ENCODE measurements at regions not wholly inside any gene's neighbourhood (a gene's known extent, or its start where the extent isn't known, plus 50 kb on each side); places are given as distances from the start of the nearest gene placed in this dataset.

GRCh38 chr2:49332415-49332814 is 178.1 kb upstream of the FSHR start:
- Histone ChIP-seq H3K27ac (ENCODE audit: low read depth in 2 of 2, low read length in 1 of 2) (no peak overlapping the region), H4K20me1 (ENCODE audit: insufficient read depth) (no peaks in the 10 kb centered on the region), H3K4me3 (ENCODE audit: low read depth in 2 of 2, low read length in 1 of 2) (no peak overlapping the region), H3K27me3 (ENCODE audit: insufficient read depth) (no peaks in the 10 kb centered on the region), H3K9me3 (no peaks in the 10 kb centered on the region), H3K79me2 (ENCODE audit: insufficient read depth) (no peaks in the 10 kb centered on the region), H3K4me1 (ENCODE audit: control insufficient read depth in 1 of 2, insufficient read depth in 2 of 2, low read depth in 1 of 2, low read length in 1 of 2) (no peaks in the 10 kb centered on the region; a peak in 1 of 4 replicates), H2AFZ (ENCODE audit: low read depth) (no peak overlapping the region), H3K9ac (no peak overlapping the region), H3K9me2 (0 out of 2 replicates have a peak, but pooled peaks cover 2% of the 10 kb centered on the region), H3F3A (replicated peaks; ENCODE audit: insufficient read depth) (no peaks in the 10 kb centered on the region), H3K4me2 (no peak overlapping the region), H3K36me3 (replicated peaks in 1 of 2; ENCODE audit: control insufficient read depth in 1 of 2, insufficient read depth in 2 of 2, low read length in 1 of 2) (no peaks in the 10 kb centered on the region)
- WGBS (ENCODE audit: low lambda C conversion rate) = 21% methylated on average over 1 of the region's 1 CpG
- no peak for DNase-seq
- POLR2A ChIA-PET = no interaction called here
- CTCF ChIA-PET = no interaction called here
- no peak for TF ChIP-seq NFIC (IDR thresholded peaks at IDR 0.05; ENCODE audit: borderline replicate concordance)
- no peak for TF ChIP-seq EP300 (IDR thresholded peaks at IDR 0.05; ENCODE audit: borderline replicate concordance in 1 of 2, low read depth in 1 of 2, low read length in 1 of 2)
- no peak for TF ChIP-seq JUND (IDR thresholded peaks at IDR 0.05)
- no peak for TF ChIP-seq RFX5 (IDR thresholded peaks at IDR 0.05; ENCODE audit: low read length)
- TF ChIP-seq ELF1 (IDR thresholded peaks at IDR 0.05) = no peak
- TF ChIP-seq TCF12 (IDR thresholded peaks at IDR 0.05) = no peak
- TF ChIP-seq IRF3 (IDR thresholded peaks at IDR 0.05; ENCODE audit: low read depth, low read length) = no peak
- TF ChIP-seq TEAD4 (IDR thresholded peaks at IDR 0.05; ENCODE audit: borderline replicate concordance, insufficient read depth) = no peak
- no peak for TF ChIP-seq MEF2A (IDR thresholded peaks at IDR 0.05; ENCODE audit: borderline replicate concordance, low read depth)
- no peak for TF ChIP-seq MXI1 (IDR thresholded peaks at IDR 0.05; ENCODE audit: low read depth, low read length)
- no peak for TF ChIP-seq MAX (IDR thresholded peaks at IDR 0.05; ENCODE audit: low read depth)

- Histone ChIP-seq H4K20me1 (ENCODE audit: insufficient read depth) (no peaks in the 10 kb centered on the region), H3K27me3 (ENCODE audit: insufficient read depth) (no peaks in the 10 kb centered on the region), H3K27ac (ENCODE audit: low read depth in 2 of 2, low read length in 1 of 2) (no peak overlapping the region), H3F3A (replicated peaks; ENCODE audit: insufficient read depth) (no peaks in the 10 kb centered on the region), H3K4me2 (no peak overlapping the region), H3K9me2 (no peaks in the 10 kb centered on the region; the same call in 1 of the 2 replicates), H3K79me2 (ENCODE audit: insufficient read depth) (no peaks in the 10 kb centered on the region), H3K9ac (no peak overlapping the region), H2AFZ (ENCODE audit: low read depth) (no peak overlapping the region), H3K4me3 (ENCODE audit: low read depth in 2 of 2, low read length in 1 of 2) (no peak overlapping the region), H3K9me3 (no peaks in the 10 kb centered on the region), H3K4me1 (ENCODE audit: control insufficient read depth in 1 of 2, insufficient read depth in 2 of 2, low read depth in 1 of 2, low read length in 1 of 2) (no peaks in the 10 kb centered on the region), H3K36me3 (replicated peaks in 1 of 2; ENCODE audit: control insufficient read depth in 1 of 2, insufficient read depth in 2 of 2, low read length in 1 of 2) (no peaks in the 10 kb centered on the region)
- no peak for TF ChIP-seq TCF12 (IDR thresholded peaks at IDR 0.05)
- no peak for TF ChIP-seq NRF1 (IDR thresholded peaks at IDR 0.05; ENCODE audit: low read depth, low read length)
- no peak for TF ChIP-seq CTCF (IDR thresholded peaks at IDR 0.05)
- no peak for TF ChIP-seq GABPA (IDR thresholded peaks at IDR 0.05; ENCODE audit: low read depth)
- no peak for TF ChIP-seq USF1 (IDR thresholded peaks at IDR 0.05; ENCODE audit: borderline replicate concordance, low read depth)
- DNase-seq = no peak
- WGBS (ENCODE audit: low lambda C conversion rate) = 13% methylated on average over 1 of the region's 1 CpG
- ChIA-PET POLR2A (no interaction called here), CTCF (no interaction called here)
These were observed 164.2 kb upstream of the FSHR start for GRCh38 chr2:49318531-49318930.

All from SK-N-SH (cell line).